HepG2 (cell line): ENCODE measurements at regions not wholly inside any gene's neighbourhood (a gene's known extent, or its start where the extent isn't known, plus 50 kb on each side); places are given as distances from the start of the nearest gene placed in this dataset.

Source experiments
- ATAC-seq: fragments of 200-7000 bp; cut with Tn5 transposase; 3 replicates; pipeline ENCODE4 v1.9.1; 2020; ENCODE audit warnings: mild to moderate bottlenecking, moderate library complexity
- BruUV-seq: library from RNA; stranded (reverse); fragments of 400-500 nt; replicated peaks from 2 replicates; lab custom pipeline; 2021; lab: Mats Ljungman, UMichigan
- CTCF ChIA-PET: fragments of 300-600 bp; formaldehyde crosslinking; extraction: SDS; loops from one replicate; lab custom pipeline; 2021; ENCODE audit warnings: low total read pairs, inconsistent platforms, low intra/inter-chr PET ratio; lab: Yijun Ruan, JAX
- POLR2A ChIA-PET: fragments of 350-600 bp; sonication (Branson Sonifier 250); formaldehyde crosslinking; loops from one replicate; lab custom pipeline; 2020; ENCODE audit warnings: antibody characterized with exemption, inconsistent platforms; lab: Yijun Ruan, JAX
- DNase-seq: peaks from one replicate; pipeline ENCODE4 v3.0.0-alpha.2; 2015; ENCODE audit warnings: low spot score
- FAIRE-seq: peaks from 3 replicates; lab custom pipeline; 2011; peaks lifted over from hg19 to GRCh38; lab: Jason Lieb, UNC
- H2AFZ ChIP-seq: one replicate; pipeline ENCODE4 v1.6.1; 2011; ENCODE audit warnings: low read length, inconsistent platforms
- H3K27ac ChIP-seq: fragments of 300-600 bp; 3 replicates; pipeline ENCODE4 v1.8.0; 2011; ENCODE audit warnings: mixed run types, mild to moderate bottlenecking, mixed read lengths, low read length, inconsistent platforms; ENCODE audit not compliant: insufficient read depth; ENCODE audit errors: extremely low read length
- H3K27me3 ChIP-seq, 2 experiments: fragments of 200-600 bp in 1 of 2; 2 replicates in 1 of 2; 3 replicates in 1 of 2; pipeline versions ENCODE4 v1.6.0 to v1.8.0; 2011; ENCODE audit warnings: low read length in 2 of 2, mild to moderate bottlenecking in 2 of 2, moderate library complexity in 2 of 2, inconsistent platforms in 1 of 2; ENCODE audit not compliant: insufficient read depth in 2 of 2, control insufficient read depth in 1 of 2
- H3K36me3 ChIP-seq, 2 experiments: fragments of 200-600 bp in 1 of 2; replicated peaks in 1 of 2; 2 replicates in 1 of 2; 3 replicates in 1 of 2; pipeline versions ENCODE4 v1.5.1 to v1.8.0; 2011; ENCODE audit warnings: low read length in 2 of 2, inconsistent platforms in 1 of 2; ENCODE audit not compliant: insufficient read depth in 2 of 2, control insufficient read depth in 1 of 2
- H3K4me1 ChIP-seq: 2 replicates; pipeline ENCODE4 v1.5.1; 2012; ENCODE audit warnings: low read length, inconsistent platforms; ENCODE audit not compliant: insufficient read depth
- H3K4me2 ChIP-seq: 2 replicates; pipeline ENCODE4 v1.6.0; 2011; ENCODE audit warnings: low read depth, low read length, inconsistent platforms
- H3K4me3 ChIP-seq, 3 experiments: fragments of 200-600 bp in 1 of 3; sonication (generic), shearing (Covaris generic) in 1 of 3; replicated peaks in 1 of 3; 2 replicates each; pipeline ENCODE4 v1.5.1; 2011 to 2016; ENCODE audit warnings: low read length in 3 of 3, inconsistent platforms in 2 of 3, low read depth in 2 of 3, mild to moderate bottlenecking in 2 of 3, control low read depth in 1 of 3, mixed read lengths in 1 of 3; ENCODE audit not compliant: insufficient read depth in 1 of 3
- H3K79me2 ChIP-seq: one replicate; pipeline ENCODE4 v1.6.1; 2011; ENCODE audit warnings: low read length, inconsistent platforms; ENCODE audit not compliant: insufficient read depth
- H3K9ac ChIP-seq: 2 replicates; pipeline ENCODE4 v1.6.0; 2011; ENCODE audit warnings: mild to moderate bottlenecking, low read depth, low read length, inconsistent platforms; ENCODE audit not compliant: insufficient read depth
- H3K9me3 ChIP-seq: 2 replicates; pipeline ENCODE4 v1.5.1; 2012; ENCODE audit warnings: mild to moderate bottlenecking, low read length
- H4K20me1 ChIP-seq: 2 replicates; pipeline ENCODE4 v1.6.0; 2011; ENCODE audit warnings: inconsistent platforms, mild to moderate bottlenecking, low read length, moderate library complexity; ENCODE audit not compliant: insufficient read depth
- SKIL ChIP-seq: sonication (generic); formaldehyde crosslinking; IDR thresholded peaks from 2 replicates; pipeline ENCODE4 v1.8.0; 2022; ENCODE audit warnings: missing genetic modification reagents, mild to moderate bottlenecking, moderate library complexity, borderline replicate concordance
- TP53 ChIP-seq: sonication (generic); formaldehyde crosslinking; conservative IDR thresholded peaks from 2 replicates; pipeline ENCODE4 v1.4.0; 2020; ENCODE audit warnings: missing genetic modification reagents
- ZNF296 ChIP-seq: sonication (generic); formaldehyde crosslinking; conservative IDR thresholded peaks from 2 replicates; pipeline ENCODE4 v1.5.0; 2020; ENCODE audit warnings: mild to moderate bottlenecking, missing genetic modification reagents
- WGBS: methylation state at CpG from one replicate; pipeline ENCODE4 v1.1.6; 2017; ENCODE audit warnings: low lambda C conversion rate; 5-methylcytosine and 5-hydroxymethylcytosine counted together
- in situ Hi-C: cut with HindIII; loops from 2 replicates; pipeline ENCODE4 v1.10.0; 2017; ENCODE audit warnings: low pct_unique_long_range_greater_than_20kb; ENCODE audit not compliant: extremely low pct_ligation_motif_present
- intact Hi-C: fragments of 100-400 bp; cut with micrococcal nuclease; formaldehyde crosslinking; loops from one replicate; pipeline ENCODE4 v1.10.0; 2022; ENCODE audit not compliant: unreplicated experiment

- Histone ChIP-seq H3K4me2 (no peak overlapping the region), H3K27ac (no peak overlapping the region)
Observed at GRCh38 chr11:27910186-27910931, 197.6 kb downstream of the KIF18A start.

GRCh38 chr11:27909386-27909785 lies 198.6 kb downstream of the KIF18A start:
- no peaks in the 10 kb centered on the region for H3K4me1 ChIP-seq
- no peaks in the 10 kb centered on the region for H3K9me3 ChIP-seq
- no peak for TF ChIP-seq ZNF296 (CRISPR knock-in tag)
- no peaks in the 10 kb centered on the region for H4K20me1 ChIP-seq
- no peak overlapping the region for H3K9ac ChIP-seq
- POLR2A ChIA-PET: no interaction called here
- BruUV-seq: no TSS peak
- in situ Hi-C loops: no loop called here
- no peak overlapping the region for H2AFZ ChIP-seq
- WGBS: 0% methylated on average over 2 of the region's 2 CpGs
- no peak overlapping the region for H3K27ac ChIP-seq
- no peaks in the 10 kb centered on the region; a peak in 1 of 5 replicates for H3K27me3 ChIP-seq
- no peak for FAIRE-seq
- H3K79me2 ChIP-seq: no peaks in the 10 kb centered on the region
- no peak for ATAC-seq
- no peak for DNase-seq
- CTCF ChIA-PET: no interaction called here
- H3K4me3 ChIP-seq: no peak overlapping the region
- no peak overlapping the region for H3K4me2 ChIP-seq
- H3K36me3 ChIP-seq: no peaks in the 10 kb centered on the region
- intact Hi-C loops: no loop called here

More at GRCh38 chr11:27910186-27910931, 197.6 kb downstream of the KIF18A start:
- 9% methylated on average over 5 of the region's 5 CpGs for WGBS
- H3K27me3 ChIP-seq: no peaks in the 10 kb centered on the region; a peak in 1 of 5 replicates
- POLR2A ChIA-PET: no interaction called here
- CTCF ChIA-PET: no interaction called here
- no peak overlapping the region for H3K9ac ChIP-seq
- H3K4me3 ChIP-seq: no peak overlapping the region
- H3K4me1 ChIP-seq: no peaks in the 10 kb centered on the region
- DNase-seq (no peak), ATAC-seq (no peak), FAIRE-seq (no peak)
- H2AFZ ChIP-seq: no peak overlapping the region
- no peaks in the 10 kb centered on the region for H3K36me3 ChIP-seq
- no peaks in the 10 kb centered on the region for H4K20me1 ChIP-seq
- BruUV-seq: no TSS peak
- TF ChIP-seq SKIL (CRISPR knock-in tag) (no peak), TP53 (no peak)
- in situ Hi-C loops: no loop called here
- no peaks in the 10 kb centered on the region for H3K9me3 ChIP-seq
- no peaks in the 10 kb centered on the region for H3K79me2 ChIP-seq
- intact Hi-C loops: no loop called here
